ENCODE measurements at regions not wholly inside any gene's neighbourhood (a gene's known extent, or its start where the extent isn't known, plus 50 kb on each side); places are given as distances from the start of the nearest gene placed in this dataset.

DNA sequence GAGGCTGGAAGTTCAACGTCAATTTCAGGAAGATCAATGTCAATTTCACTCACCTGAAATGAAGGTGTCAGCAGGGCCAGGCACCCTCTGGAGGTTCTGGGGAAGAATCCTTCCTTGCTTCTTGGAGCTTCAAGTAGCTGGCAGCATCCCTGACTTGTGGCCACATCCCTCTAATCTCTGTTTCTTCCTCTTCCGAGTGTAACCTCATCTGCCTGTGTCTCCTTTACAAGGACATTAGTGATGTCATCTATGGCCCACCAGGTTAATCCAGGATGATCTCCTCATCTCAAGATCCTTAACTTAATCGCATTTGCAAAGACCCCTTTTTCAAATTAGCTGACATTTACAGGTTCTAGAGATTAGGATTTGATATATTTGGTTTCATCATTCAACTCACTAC, 240.8 kb upstream of the MTNR1B start:
- Histone ChIP-seq H3K9me3 (no peaks in the 10 kb centered on the region), H3K36me3 (no peaks in the 10 kb centered on the region), H3K4me3 (no peak overlapping the region), H3K4me1 (ENCODE audit: control insufficient read depth in 1 of 2, low read depth in 2 of 2) (no peaks in the 10 kb centered on the region), H3K27me3 (replicated peaks; ENCODE audit: insufficient read depth) (no peaks in the 10 kb centered on the region), H3K27ac (no peak overlapping the region)
- TF ChIP-seq, protein P1, sequence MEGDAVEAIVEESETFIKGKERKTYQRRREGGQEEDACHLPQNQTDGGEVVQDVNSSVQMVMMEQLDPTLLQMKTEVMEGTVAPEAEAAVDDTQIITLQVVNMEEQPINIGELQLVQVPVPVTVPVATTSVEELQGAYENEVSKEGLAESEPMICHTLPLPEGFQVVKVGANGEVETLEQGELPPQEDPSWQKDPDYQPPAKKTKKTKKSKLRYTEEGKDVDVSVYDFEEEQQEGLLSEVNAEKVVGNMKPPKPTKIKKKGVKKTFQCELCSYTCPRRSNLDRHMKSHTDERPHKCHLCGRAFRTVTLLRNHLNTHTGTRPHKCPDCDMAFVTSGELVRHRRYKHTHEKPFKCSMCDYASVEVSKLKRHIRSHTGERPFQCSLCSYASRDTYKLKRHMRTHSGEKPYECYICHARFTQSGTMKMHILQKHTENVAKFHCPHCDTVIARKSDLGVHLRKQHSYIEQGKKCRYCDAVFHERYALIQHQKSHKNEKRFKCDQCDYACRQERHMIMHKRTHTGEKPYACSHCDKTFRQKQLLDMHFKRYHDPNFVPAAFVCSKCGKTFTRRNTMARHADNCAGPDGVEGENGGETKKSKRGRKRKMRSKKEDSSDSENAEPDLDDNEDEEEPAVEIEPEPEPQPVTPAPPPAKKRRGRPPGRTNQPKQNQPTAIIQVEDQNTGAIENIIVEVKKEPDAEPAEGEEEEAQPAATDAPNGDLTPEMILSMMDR (IDR thresholded peaks at IDR 0.05): no peak
- ATAC-seq (ENCODE audit: insufficient number of reproducible peaks, low FRiP score, low read depth): no peak
- DNase-seq (ENCODE audit: low spot score): no peak

DNA sequence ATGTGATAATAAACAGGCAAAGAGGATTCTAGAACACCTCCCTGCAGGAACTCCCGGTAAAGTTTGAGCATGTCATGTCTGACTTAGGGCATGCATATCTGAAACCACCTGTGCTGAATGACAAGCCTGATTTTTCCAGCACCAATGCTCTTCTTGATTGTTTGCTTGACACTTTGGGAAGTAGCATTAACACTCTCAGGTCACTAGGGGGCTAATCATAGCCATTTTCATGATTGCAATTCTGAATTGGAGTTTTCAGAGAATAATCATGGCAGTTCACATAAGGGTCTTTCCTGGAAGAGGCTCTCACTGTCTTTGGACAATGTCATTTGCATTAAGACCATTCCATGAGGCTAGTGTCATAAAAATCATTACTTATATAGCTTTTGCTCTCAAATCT, 234.4 kb upstream of the MTNR1B start:
- H3K36me3 ChIP-seq: no peaks in the 10 kb centered on the region
- no peak overlapping the region for H3K4me3 ChIP-seq
- peaks cover 0 to 10% of the 10 kb centered on the region in 2 donors for H3K4me1 ChIP-seq (ENCODE audit: control insufficient read depth in 1 of 2, low read depth in 2 of 2)
- no peaks in the 10 kb centered on the region for H3K27me3 ChIP-seq (replicated peaks; ENCODE audit: insufficient read depth)
- no peak overlapping the region for H3K27ac ChIP-seq
- TF ChIP-seq, protein P1 (IDR thresholded peaks at IDR 0.05): no peak
- no peaks in the 10 kb centered on the region for H3K9me3 ChIP-seq
- ATAC-seq (ENCODE audit: insufficient number of reproducible peaks, low FRiP score, low read depth) (no peak), DNase-seq (ENCODE audit: low spot score) (no peak)

DNA sequence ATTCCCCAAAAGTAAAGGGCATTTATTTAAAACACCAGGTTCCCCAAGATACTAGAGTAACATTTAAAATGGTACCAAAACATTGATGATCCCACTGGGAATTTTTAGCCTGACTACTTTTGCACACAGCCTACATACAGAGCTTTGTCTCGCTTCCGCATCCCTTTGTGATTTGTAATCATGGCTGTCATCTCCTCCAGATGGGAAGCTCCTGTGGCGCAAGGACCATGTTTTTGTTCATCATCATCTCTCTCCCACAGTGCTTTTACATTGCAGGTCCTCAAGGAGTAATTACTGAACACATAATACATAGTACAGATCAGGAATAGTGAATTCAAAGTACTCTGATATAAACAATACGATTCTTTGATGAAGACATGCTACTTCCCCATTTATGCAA, 231.2 kb upstream of the MTNR1B start:
- Histone ChIP-seq H3K27ac (no peak overlapping the region), H3K36me3 (no peaks in the 10 kb centered on the region), H3K4me3 (no peak overlapping the region), H3K9me3 (no peaks in the 10 kb centered on the region), H3K27me3 (replicated peaks; ENCODE audit: insufficient read depth) (no peaks in the 10 kb centered on the region), H3K4me1 (ENCODE audit: control insufficient read depth in 1 of 2, low read depth in 2 of 2) (peaks cover 0 to 13% of the 10 kb centered on the region in 2 donors)
- ATAC-seq (ENCODE audit: insufficient number of reproducible peaks, low FRiP score, low read depth) (no peak), DNase-seq (ENCODE audit: low spot score) (no peak)
- TF ChIP-seq, protein P1 (IDR thresholded peaks at IDR 0.05): no peak

DNA sequence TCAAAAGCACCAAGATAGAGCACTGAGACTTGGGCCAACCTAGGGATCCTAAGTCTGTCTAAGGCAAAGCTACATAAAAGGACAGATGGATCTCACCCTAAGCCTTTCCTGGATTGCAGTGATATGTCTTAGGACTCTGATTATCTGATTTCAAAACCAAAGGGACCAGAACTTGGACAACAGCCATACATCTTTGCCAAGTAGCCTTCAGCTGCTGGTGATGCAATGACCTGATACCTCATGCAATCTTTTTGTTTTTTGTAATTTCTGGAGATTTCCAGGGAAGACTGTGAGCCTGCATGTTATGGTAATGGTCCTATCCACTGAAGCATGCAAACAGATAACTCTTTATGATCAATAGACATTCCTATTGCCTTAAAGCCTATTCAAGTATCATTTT, 230.4 kb upstream of the MTNR1B start:
- TF ChIP-seq, protein P1 (IDR thresholded peaks at IDR 0.05): no peak

DNA sequence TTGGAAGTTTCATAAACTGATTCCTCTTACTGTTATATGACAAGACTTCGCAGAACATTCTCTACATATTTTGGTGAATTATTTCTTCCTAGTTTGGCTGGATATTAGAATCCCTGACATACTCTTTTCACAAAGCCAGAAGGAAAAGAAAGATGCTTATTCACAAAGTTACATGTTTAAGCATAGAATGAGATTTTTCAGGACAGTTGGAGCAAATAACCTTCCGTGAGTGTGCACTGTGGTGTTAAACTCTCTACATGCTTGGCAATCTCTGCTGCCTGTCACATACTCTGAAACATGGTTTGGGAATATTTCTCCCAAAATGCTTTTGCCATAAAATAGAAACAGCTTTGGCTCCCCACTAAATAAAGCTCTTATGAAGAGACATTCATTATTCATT, 230.0 kb upstream of the MTNR1B start:
- TF ChIP-seq, protein P1 (IDR thresholded peaks at IDR 0.05): no peak
- no peak overlapping the region for H3K4me3 ChIP-seq
- H3K4me1 ChIP-seq (ENCODE audit: control insufficient read depth in 1 of 2, low read depth in 2 of 2): peaks cover 0 to 13% of the 10 kb centered on the region in 2 donors
- no peaks in the 10 kb centered on the region for H3K36me3 ChIP-seq
- ATAC-seq (ENCODE audit: insufficient number of reproducible peaks, low FRiP score, low read depth) (no peak), DNase-seq (ENCODE audit: low spot score) (no peak)
- H3K27me3 ChIP-seq (replicated peaks; ENCODE audit: insufficient read depth): no peaks in the 10 kb centered on the region
- no peaks in the 10 kb centered on the region for H3K9me3 ChIP-seq
- H3K27ac ChIP-seq: no peak overlapping the region

More for the DNA sequence above, 230.4 kb upstream of the MTNR1B start:
- DNase-seq (ENCODE audit: low spot score): no peak
- Histone ChIP-seq H3K4me1 (ENCODE audit: control insufficient read depth in 1 of 2, low read depth in 2 of 2) (peaks cover 0 to 13% of the 10 kb centered on the region in 2 donors), H3K36me3 (no peaks in the 10 kb centered on the region), H3K4me3 (no peak overlapping the region), H3K27ac (no peak overlapping the region), H3K9me3 (no peaks in the 10 kb centered on the region), H3K27me3 (replicated peaks; ENCODE audit: insufficient read depth) (no peaks in the 10 kb centered on the region)
- no peak for ATAC-seq (ENCODE audit: insufficient number of reproducible peaks, low FRiP score, low read depth)

Measured in thoracic aorta (tissue), 2 donors.